ENCODE measurements at regions not wholly inside any gene's neighbourhood (a gene's known extent, or its start where the extent isn't known, plus 50 kb on each side); places are given as distances from the start of the nearest gene placed in this dataset.
"Not testable (repeated sequence)": the region's sequence is repeated elsewhere in the genome, so short reads cannot be mapped to it uniquely, and the experiment has no call there.

DNA sequence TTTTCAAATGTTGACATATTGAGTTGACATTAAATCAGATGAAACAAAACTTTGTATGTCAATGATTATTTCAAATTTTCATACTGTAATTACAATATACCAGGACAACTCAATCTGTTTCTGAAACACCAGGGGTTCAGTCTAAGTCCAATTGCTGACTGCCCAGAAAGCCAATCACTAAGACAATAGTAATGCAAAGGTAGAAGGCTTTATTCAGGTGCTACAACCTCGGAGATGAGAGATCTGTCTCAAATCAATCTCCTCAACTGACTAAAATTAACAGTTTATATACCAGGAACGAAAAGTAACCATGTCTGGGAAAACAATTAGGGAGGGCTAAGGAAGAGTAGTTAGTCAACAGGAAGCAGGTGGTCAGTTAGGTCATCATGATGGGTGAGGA is 1400.4 kb downstream of the SUCLG1 start:
- DNase-seq (ENCODE audit: low read depth in 2 of 2), result no peak

DNA sequence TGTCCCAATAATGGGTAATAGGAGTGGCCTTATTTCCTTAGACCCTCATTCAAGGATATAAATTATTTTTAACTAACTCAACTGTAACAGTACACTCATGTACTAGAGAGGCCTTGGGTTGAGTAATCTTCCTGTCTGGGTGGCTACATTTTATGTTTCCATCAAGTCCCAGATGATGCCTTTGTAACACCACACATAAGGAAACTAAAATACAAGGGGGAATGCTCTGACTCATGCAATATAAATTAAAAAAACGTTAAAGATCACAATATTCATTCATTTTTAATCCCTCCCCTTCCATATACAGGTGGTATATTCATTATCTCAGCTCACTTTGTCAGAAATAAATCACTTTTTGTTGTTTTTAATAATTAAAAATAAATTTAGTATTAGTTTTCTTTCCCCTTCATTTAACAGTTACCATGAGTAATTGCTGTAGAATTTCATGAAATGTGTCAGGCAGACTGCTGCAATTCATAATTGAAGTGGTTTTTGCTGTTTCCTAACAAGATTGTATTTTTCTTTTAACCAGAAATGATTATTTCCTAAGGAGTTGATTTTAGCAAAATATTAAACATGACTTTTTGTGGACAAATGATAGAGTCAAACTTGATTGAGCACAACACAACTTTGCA is 1403.6 kb downstream of the SUCLG1 start:
- no peak for DNase-seq (ENCODE audit: low read depth in 2 of 2)

DNA sequence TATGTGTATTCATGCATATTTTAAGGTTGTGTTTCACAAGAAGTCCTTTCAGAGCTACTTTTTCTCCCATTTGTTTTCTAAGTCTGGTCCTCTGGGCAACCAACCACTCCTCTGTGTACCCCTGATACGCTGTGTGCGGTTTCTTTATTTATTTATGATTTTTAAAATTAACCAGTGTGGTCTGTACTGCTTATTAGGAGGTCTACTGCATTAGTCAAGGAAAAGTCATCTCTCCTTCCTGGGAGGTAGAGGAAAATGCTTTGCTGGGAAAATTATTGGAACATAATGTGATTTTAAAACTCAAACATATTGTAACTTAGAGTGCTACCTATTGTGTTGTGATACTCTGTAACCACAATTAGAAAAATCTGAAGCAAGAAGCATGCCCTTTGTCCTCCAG is 1404.3 kb downstream of the SUCLG1 start:
- no peak for DNase-seq (ENCODE audit: low read depth in 2 of 2)

DNA sequence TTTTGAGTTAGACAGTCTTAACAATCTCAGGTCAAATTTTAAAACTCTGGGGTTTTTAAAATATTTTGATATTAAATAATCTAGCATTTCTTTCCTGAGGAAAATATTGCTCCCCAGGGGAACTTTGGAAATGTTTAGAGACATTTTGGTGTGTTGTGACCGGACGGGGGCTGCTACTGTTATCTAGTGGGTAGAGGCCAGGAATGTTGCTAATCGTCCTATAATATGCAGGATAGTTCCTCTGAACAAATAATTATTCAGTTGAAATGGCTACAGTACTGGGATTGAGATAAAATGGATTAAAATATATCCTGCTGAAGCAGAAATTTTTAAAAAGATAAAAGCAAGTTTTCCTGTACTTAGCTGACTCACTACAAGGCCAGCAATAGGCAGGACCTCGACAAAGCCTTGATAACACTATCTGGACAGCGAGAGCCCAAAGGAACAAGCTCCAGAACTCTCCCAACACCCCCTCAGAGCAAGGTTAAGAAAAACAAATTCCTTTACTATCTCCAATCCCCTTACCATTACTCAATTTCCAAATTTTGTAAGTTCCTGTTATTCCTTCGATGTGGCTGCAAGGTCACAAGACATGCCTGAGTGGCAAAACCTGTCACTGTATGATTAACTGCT is 1407.4 kb downstream of the SUCLG1 start:
- no peak for DNase-seq (ENCODE audit: low read depth in 2 of 2)

DNA sequence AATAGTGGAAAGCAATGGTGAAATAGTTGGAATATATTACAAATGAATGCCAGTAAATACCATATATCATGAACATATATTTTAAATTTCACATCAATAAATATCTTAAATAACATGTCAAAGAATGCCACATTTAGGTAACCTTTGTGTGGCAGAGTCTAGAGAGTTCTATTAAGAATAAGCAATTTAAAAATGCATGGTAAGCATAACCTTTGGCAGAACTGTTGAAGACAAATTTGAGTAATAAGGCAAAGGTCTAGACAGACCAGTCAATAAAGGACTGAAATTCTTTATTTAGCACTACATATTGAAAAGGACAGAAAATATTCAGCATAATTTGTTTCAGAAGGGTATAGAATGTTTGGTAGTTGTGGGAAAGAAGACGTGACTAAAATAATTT is 1417.0 kb downstream of the SUCLG1 start:
- no peak for DNase-seq (ENCODE audit: low read depth in 2 of 2)

DNA sequence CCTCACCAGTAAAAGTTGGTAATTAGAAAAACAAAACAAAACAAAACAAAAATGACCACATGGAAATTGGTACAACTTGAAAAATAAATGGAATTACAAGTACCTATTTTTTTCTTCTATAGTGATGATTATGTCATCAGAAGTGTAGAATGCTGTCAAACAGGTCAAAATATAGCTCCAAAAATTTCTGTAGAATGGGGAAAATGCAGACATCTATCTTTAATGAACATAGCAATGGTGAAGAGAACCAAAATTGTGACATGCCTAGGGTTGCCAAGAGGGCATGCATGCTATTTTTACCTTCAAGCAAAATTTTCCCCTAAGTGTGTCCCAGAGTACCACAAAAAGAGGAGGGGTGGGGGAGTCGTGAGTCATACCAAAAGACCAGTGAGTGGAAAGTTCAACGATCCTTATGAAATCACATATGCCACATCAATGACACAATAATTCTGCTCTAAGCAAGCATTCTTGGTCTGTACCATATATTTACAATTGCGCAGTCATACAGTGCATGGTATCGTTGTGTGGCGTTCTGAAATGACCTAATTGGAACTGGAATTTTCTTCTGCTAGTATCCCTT is 1436.4 kb downstream of the SUCLG1 start:
- DNase-seq (ENCODE audit: low read depth in 2 of 2), result no peak

DNA sequence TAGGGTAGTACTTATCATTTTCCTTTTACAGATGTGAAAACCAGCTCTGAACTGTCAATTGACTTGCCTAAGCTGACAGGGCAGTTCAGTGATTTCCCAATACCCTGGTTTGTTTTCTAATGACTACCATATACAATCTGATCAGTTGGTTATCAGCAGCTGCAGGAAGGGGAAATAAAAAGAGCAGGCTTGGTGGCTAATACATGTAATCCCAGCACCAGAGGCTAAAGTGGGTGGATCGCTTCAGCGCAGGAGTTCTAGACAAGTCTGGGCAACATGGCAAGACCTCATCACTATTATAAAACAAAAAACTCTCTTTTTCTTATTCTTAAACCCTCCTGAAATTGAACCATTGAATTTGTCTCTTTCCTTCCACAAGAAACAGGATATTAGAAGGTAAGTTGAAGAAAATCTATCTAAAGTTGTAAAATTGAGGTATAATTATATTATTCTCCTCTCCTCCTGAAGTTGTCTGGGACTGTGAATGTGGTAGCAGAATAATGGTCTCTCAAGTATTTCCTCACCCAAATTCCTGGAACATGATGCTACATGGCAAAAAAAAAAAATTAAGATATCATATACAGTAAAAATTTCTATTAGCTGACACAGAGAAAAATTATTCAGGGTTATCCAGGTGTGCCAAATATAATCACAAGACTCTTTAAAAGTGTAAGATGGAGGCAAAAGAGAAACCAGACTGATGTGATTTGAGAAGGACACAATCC is 1441.6 kb downstream of the SUCLG1 start:
- no peak for DNase-seq (ENCODE audit: low read depth in 2 of 2)

DNA sequence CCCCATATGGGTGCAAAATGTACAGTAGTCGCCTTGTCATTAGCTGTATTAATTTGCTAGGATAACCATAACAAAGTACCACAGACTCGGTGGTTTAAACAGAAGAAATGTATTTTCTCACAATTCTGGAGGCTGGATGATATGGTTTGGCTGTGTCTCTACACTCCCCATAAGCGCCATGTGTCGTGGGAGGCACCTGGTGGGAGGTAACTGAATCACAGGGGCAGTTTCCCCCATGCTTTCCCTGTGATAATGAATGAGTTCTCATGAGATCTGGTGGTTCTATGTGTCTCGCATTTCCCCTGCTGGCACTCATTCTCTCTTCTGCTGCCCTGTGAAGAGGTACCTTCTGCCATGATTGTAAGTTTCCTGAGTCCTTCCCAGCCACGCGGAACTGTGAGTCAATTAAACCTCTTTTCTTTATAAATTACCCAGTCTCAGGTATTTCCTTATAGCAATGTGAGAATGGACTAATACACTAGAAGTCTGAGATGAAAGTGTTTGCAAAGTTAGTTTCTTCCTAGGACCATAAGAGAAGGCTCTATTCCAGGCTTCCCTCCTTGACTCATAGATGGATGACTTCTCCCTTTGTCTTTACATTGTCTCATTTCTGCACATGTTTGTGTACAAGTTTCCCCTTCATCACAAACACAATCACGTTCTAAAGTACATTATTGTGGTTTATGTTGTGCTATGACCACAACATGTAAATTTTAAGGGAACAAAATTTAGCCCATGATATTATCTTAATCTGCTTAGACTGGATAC is 1442.6 kb downstream of the SUCLG1 start:
- DNase-seq (ENCODE audit: low read depth in 2 of 2), result no peak

DNA sequence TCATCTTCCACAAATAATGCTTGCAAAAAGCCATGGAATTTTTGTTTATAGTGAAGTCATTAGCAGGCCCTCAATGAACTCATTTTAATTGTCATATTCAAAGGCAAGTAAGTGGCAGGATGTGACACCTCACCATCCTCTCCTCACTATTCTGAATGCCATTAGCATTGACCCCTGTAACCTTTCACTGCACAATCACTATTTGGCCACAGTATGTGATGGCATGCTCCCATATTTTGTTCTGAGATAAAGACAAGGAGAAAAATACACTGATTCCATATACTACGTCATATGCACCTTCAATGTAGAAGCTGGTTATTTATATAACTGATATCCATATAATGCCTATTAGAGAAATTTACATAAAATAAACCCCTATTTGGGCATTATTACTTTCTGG is 1443.2 kb downstream of the SUCLG1 start:
- DNase-seq (ENCODE audit: low read depth in 2 of 2), result no peak

DNA sequence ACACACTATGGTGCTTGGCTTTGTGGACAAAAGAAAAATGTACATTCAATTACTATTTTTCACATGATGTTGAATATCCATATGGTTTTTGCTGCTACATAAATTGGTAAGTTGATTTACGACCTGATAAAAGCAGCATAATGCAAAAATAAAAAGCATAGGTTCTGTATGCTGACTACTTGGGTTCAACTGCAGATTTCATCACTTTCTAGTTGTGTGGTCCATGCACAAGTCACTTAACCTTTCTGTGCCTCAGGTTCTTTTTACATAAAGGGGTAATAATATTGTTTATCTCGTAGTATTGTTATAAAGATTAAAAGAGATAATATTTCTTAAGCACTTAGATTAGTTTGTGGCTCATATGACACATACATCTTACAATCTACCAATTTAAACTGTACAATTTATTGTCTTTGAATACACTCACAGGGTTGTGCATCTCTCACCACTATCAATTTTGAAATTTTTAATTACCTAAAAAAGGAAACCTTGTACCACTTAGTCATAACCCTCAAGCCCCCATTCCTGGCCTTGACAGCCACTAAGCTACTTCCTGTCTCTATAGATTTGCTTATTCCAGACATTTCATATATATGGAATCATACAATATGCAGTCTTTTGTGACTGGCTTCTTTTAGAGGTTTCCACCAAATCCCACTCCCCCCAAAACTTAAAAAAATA is 1443.9 kb downstream of the SUCLG1 start:
- no peak for DNase-seq (ENCODE audit: low read depth in 2 of 2)

DNA sequence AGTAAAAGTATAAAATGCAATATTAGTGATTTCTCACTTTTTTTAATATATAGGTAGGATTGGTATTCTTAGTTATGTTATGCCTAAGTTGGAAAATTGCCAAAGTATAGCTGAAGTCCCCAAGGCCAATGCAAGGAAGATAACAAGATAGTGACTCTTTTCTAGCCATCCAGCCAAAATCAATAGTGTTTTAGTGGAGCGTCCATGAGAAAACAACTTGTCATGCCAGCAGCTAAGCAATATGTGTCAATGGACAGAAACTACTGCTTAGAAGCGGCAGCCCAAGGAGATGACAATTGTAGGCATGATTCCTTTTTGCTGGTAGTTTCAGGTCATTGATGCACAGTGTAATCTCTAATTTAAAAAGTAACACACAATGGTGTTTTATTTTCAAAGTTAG is 1444.6 kb downstream of the SUCLG1 start:
- no peak for DNase-seq (ENCODE audit: low read depth in 2 of 2)

DNA sequence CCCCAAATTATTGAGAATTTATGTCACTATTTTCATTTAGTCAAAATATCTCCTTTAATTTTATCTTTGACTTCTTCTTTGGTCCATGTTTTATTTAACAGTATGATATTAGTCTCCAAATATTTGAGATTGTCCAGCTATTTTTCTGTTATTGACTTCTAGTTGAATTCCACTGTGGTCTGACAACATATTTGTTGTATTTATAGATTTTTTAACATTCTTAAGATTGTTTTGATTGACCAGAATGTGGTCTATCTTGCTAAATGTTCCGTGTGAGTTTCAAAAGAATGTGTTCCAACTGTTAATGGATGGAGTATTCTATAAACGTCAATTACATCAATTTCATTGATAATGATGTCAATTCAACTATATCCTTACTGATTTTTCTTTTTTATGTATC is 1452.1 kb downstream of the SUCLG1 start:
- DNase-seq (ENCODE audit: low read depth in 2 of 2), result no peak

DNA sequence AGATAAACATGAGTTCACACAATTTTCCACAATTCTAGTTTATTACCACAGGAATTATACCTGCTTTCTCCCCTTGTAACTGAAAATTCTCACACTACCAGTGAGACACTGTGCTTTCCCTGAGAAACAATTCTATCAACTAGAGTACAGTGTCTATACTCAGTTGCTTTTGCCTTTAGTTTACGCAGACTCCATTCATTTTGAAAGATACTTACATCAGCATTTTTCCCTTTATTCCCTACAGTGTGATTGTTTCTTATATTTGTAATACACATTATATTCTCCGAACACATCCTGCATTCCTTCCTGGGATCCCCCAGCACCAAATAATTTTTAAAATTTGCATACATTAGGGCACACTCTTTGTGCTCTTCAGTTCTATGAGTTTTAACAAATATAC is 1455.5 kb downstream of the SUCLG1 start:
- DNase-seq (ENCODE audit: low read depth in 2 of 2), result no peak

DNA sequence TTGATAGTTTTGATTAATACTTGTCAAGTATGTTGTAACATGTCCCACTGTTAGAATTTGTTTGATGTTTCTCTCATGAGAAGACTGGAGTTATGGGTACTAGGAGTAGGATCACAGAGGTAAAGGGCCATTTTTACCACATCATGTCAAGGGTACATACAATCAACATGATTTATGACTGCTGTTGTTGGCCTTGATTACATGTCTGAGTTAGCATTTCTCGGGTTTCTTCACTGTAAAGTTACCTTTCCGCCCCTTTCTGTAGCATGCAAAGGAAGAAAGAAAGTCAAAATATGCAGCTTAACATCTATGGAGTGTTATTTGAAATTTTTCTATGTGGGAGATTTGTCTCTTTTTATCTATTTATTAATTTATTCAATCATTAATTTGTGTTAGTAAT is 1456.4 kb downstream of the SUCLG1 start:
- DNase-seq (ENCODE audit: low read depth in 2 of 2), result no peak

DNA sequence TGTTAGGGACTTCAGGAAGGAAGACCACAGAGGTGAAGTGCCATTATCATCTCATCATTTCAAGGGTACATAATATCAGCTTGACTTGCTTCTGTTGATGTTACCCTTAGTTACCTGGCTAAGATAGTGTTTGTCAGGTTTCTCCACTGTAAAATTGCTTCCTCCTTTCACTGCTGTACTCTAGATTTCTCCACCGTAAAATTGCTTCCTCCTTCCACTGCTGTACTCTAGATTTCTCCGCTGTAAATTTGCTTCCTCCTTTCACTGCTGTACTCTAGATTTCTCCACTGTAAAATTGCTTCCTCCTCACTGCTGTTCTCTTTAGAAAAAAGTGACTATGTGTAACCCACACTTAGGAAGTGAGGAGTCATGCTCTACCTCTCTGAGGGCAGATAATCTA is 1460.3 kb downstream of the SUCLG1 start:
- no peak for DNase-seq (ENCODE audit: low read depth in 2 of 2)

DNA sequence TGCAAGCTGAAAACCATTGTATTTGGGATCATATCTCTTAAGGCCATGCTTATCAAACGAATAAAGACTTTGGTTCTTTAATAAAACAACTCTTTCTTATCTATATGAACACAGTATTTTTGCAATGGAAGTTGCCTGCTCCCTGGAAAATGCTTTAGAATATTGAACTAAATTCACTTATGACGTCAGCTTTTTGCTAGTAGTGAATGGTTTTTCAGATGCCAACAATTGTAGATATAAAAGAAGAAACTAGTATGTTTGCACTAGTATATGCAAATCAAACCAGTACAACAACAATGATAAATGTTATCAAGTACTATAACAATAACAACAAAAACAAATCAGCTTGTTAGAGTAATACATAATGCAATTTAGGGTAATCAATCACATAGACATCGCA is 1462.9 kb downstream of the SUCLG1 start:
- DNase-seq (ENCODE audit: low read depth in 2 of 2), result no peak

DNA sequence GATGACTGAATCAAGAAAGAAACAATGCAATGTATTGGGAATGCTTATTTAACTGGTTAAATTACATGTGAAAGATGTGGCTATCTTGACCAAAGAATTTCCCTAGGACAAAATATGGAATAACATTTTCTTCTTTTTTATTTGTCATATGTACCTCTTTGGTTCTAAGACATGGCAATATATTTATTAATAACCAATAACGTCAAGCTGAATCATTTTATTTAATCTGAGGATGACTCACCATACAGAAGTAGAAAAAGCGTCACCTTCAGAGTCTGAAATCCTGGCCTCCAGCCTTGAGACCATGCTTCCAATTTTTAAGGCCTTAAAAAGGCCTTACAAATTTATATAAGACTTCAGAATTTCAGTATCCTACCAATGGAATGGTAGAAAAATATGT is 1464.9 kb downstream of the SUCLG1 start:
- DNase-seq (ENCODE audit: low read depth in 2 of 2), result no peak

DNA sequence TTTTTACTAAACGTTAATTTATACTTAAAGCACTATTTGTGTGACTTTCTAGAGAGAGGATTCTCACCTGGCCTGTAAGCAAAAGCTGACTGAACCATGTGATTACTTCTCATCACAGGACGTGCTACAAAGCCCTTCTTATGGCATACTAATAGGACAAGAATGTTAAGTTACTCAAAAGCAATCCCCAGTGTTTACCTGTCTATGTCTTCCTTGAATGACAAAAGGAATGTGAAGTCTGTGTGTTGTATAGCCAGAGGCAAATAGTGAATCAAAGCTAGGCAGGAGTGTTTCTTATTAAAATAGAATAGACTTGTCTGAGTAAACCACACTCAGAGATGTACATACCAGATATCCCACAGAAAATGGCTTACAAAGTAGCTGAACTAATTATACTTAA is 1465.5 kb downstream of the SUCLG1 start:
- DNase-seq (ENCODE audit: low read depth in 2 of 2), result no peak

DNA sequence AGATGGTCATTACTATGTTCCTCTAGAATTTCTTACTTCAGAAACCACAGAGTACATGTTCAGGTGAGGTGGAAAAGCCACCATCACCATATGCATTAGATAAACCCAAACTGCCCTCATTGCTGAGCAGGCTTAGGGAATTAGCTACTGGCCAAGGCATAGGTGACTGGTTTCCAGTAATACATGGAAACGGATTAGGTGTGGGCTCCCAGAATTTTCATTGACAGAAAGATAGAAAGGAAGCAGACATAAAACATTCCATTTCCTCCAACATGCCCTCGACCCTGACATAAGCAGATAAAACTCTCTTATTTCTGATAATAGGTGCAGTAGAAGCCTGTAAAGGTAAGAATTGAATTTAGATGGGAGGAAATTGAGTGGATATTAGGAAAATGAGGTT is 1466.1 kb downstream of the SUCLG1 start:
- no peak for DNase-seq (ENCODE audit: low read depth in 2 of 2)

DNA sequence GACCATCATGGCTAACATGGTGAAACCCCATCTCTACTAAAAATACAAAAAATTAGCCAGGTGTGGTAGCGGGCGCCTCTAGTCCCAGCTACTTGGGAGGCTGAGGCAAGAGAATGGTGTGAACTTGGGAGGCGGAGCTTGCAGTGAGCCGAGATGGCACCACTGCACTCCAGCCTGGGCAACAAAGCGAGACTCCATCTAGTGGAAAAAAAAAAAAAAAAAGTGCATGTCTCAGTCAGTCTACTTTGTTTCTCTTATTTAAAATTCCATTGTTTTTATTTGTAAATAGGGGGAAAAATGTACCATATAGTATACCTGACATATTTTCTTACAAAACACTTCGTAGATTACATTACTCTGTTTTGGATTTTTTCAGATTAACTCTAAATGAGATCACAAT is 1471.4 kb downstream of the SUCLG1 start:
- not testable (repeated sequence) for DNase-seq (ENCODE audit: low read depth in 2 of 2)

DNA sequence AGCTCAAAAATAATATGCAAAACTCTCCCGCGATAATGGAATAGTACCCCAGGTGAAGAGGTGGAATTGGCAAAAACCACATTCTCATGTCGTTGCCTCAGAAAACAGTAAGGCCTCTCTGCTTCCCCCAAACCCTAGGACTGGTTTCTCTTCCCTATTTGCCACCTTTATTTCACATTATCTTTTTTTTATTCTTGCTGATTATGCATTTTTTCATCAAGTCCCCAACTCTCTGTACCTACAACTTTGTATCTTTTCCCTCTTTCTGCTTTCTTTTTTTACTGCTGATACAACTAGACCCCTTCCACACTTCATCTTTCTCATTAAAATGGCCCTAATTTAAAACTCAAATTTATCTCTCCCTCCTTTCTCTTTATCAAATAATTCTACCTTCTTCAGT is 1472.2 kb downstream of the SUCLG1 start:
- DNase-seq (ENCODE audit: low read depth in 2 of 2), result no peak

All from stimulated activated CD8-positive, alpha-beta memory T cell treated with anti-CD3 and anti-CD28 coated beads, Interleukin-2, amount 100 ng/mL, for 48 hours (primary cell).